HG03045 (cell line): ENCODE measurements at regions not wholly inside any gene's neighbourhood (a gene's known extent, or its start where the extent isn't known, plus 50 kb on each side); places are given as distances from the start of the nearest gene placed in this dataset.
"Not testable (repeated sequence)": the region's sequence is repeated elsewhere in the genome, so short reads cannot be mapped to it uniquely, and the experiment has no call there.

Source experiments
- ATAC-seq: cut with Tn5 transposase; IDR thresholded peaks from one replicate; pipeline ENCODE4 v1.9.1; 2021; ENCODE audit warnings: mild to moderate bottlenecking, moderate library complexity; ENCODE audit not compliant: unreplicated experiment

GRCh38 chr4:100042235-100042634 lies 92.2 kb upstream of the H2AZ1 start:
- no peak for ATAC-seq

- ATAC-seq: no peak
Measured at GRCh38 chr4:100041646-100042045, 91.6 kb upstream of the H2AZ1 start.

GRCh38 chr4:100034023-100034664 lies 84.1 kb upstream of the H2AZ1 start:
- no peak for ATAC-seq

GRCh38 chr4:100026066-100026465 lies 76.0 kb upstream of the H2AZ1 start:
- ATAC-seq: no peak

GRCh38 chr4:100023800-100024199 lies 73.7 kb upstream of the H2AZ1 start:
- no peak for ATAC-seq

- no peak for ATAC-seq
Measured at GRCh38 chr4:100022792-100023222, 72.7 kb upstream of the H2AZ1 start.

GRCh38 chr4:100019821-100020220 lies 69.7 kb upstream of the H2AZ1 start:
- ATAC-seq: no peak

- ATAC-seq: peak; percentile 68
Measured at GRCh38 chr4:100017637-100018310, 67.7 kb upstream of the H2AZ1 start.

GRCh38 chr4:100016191-100016590 lies 66.1 kb upstream of the H2AZ1 start:
- ATAC-seq: no peak

GRCh38 chr4:100014616-100015015 lies 64.5 kb upstream of the H2AZ1 start:
- ATAC-seq: no peak

- no peak for ATAC-seq
Measured at GRCh38 chr4:100009490-100009889, 59.4 kb upstream of the H2AZ1 start.

- no peak for ATAC-seq
Measured at GRCh38 chr4:100008048-100008447, 58.0 kb upstream of the H2AZ1 start.

GRCh38 chr4:100006161-100006560 lies 56.1 kb upstream of the H2AZ1 start:
- not testable (repeated sequence) for ATAC-seq
